ENCODE measurements at regions not wholly inside any gene's neighbourhood (a gene's known extent, or its start where the extent isn't known, plus 50 kb on each side); places are given as distances from the start of the nearest gene placed in this dataset.
"Not testable (repeated sequence)": the region's sequence is repeated elsewhere in the genome, so short reads cannot be mapped to it uniquely, and the experiment has no call there.

GRCh38 chr2:81389203-81389602 is 1084.7 kb upstream of the LRRTM1 start:
- no peak for DNase-seq (ENCODE audit: low read depth in 2 of 2)

GRCh38 chr2:81363800-81364199 is 1059.2 kb upstream of the LRRTM1 start:
- DNase-seq (ENCODE audit: low read depth in 2 of 2) = no peak

GRCh38 chr2:81362468-81362867 is 1057.9 kb upstream of the LRRTM1 start:
- DNase-seq (ENCODE audit: low read depth in 2 of 2) = not testable (repeated sequence)

DNA sequence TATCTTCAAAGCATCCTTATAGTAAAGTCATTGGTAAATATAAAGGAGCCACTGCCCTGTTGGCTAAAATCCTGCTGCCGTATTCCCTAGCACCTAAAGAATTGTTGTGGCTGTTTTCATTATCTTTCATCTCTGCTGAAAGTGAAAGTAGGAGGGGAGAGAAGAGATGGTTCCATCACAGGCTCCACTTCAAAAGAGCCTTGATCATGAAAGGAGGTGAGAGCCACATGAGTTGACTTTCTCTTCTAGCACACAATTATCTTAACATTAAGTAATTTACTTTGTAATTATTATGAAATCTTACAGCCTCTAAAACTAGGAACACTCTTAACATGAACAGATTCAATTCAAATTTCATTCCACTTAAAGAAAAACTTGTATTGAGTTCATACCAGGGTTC is 1050.9 kb upstream of the LRRTM1 start:
- DNase-seq (ENCODE audit: low read depth in 2 of 2) = no peak

- no peak for DNase-seq (ENCODE audit: low read depth in 2 of 2)
Observed at GRCh38 chr2:81334046-81334445, 1029.5 kb upstream of the LRRTM1 start.

DNA sequence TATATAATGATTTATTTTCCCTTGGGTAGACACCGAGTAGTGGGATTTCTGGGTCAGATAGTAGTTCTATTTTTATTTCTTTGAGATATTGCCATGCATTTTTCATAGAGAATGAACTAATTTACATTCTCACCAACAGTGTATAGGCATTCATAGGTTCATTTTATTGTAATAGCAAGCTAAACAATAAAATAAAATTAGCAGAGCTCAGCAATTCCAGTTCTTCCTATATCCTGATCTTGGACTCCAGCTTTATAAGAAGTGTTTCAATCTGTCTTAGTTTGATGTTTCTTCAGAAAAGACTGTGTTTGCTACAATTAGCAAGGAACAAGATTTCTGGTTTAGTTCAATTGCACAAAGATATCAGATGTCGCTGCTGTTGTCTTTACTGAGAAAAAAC is 1024.4 kb upstream of the LRRTM1 start:
- no peak for DNase-seq (ENCODE audit: low read depth in 2 of 2)

- DNase-seq (ENCODE audit: low read depth in 2 of 2) = no peak
Observed at GRCh38 chr2:81327911-81328310, 1023.4 kb upstream of the LRRTM1 start.

DNA sequence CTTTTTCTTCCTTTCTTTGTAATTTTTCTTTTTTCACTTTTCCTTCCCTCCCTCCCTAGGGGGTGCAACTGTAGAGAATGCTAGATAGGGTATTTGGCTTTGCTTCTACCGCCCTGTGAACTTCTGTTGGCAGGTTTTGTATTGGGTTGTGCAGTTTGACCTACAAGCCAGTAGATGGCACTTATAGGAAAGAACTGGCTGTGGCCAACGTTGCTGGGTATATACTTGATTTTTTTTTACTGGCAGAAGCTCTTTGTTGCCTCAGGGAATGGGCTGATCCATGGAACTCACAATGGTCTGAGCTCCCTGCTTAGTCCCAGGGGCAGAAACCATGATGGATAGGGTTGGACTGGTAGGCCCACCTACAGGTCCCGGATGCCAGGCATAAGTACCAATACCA is 1019.5 kb upstream of the LRRTM1 start:
- DNase-seq (ENCODE audit: low read depth in 2 of 2) = no peak

DNA sequence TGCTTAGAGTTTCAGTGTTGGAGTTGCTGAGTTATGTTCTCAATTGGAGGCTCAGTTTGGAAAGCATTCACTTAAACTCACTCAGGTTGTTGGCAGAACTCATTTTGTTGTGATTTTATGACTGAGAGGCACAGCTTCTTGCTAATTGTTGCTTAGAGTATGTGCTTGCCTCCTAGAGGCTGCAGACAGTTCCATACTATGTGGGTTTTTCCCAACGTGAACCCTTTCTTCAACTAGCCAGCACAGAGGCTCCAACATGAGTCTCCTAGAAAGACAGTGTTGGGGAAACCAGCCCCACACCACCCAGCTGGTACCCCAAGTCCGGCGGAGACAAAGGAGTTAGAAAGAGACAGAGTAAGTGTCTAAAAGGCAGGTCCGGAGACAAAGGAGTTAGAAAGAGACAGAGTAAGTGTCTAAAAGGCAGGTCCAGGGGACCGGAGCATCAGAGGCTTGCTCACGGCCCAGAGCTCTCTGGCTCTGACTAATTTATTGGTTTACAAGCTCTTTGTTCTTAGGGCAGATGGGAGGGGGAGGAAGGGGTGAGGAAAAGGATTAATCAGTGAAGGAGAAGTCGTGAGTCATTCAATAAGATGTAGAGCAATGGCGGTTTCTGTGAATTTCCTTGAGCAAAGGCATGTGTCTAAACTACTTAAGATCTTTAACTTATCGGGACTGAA is 999.7 kb upstream of the LRRTM1 start:
- DNase-seq (ENCODE audit: low read depth in 2 of 2) = no peak

DNA sequence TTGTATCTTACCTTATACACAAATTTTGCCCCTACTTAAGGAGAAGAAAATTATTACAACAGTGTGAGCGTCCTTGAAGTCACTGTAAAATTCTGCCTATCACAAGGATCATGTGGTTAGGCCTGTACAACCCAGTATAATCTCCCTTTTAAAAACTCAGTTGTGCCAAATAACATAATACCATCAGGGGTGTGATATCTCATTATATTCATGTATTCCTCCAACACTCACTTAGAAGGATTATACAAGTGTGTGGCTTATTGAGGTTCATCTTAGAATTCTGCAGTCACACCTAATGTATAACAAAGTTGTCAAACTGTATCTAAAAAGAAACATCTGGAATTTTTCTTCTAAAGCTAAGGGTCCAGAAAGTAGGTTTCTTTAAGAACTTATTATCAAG is 998.8 kb upstream of the LRRTM1 start:
- DNase-seq (ENCODE audit: low read depth in 2 of 2) = no peak

- no peak for DNase-seq (ENCODE audit: low read depth in 2 of 2)
Observed at GRCh38 chr2:81299841-81300240, 995.3 kb upstream of the LRRTM1 start.

DNA sequence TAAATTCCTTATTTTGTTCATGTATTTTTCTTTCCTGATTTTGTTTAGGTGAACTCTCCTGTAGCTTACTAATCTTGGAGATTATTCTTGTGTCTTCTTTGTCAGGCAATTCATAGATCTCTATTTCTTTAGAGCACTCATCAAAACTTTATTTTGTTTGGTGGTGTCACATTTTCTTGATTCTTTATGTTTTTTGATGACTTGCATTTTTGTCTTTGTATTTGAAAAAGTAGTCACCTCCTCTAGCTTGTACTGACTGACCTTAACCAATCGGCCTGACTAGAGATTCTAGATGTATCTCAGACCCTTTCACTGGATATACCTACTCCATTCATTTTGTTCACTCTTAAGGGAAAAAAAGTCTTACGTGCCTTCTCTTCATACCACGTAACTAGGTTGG is 986.3 kb upstream of the LRRTM1 start:
- no peak for DNase-seq (ENCODE audit: low read depth in 2 of 2)

- DNase-seq (ENCODE audit: low read depth in 2 of 2) = no peak
Observed at GRCh38 chr2:81283081-81283480, 978.5 kb upstream of the LRRTM1 start.

GRCh38 chr2:81282151-81282769 is 977.7 kb upstream of the LRRTM1 start:
- DNase-seq (ENCODE audit: low read depth in 2 of 2) = no peak

- no peak for DNase-seq (ENCODE audit: low read depth in 2 of 2)
Observed at GRCh38 chr2:81276595-81276994, 972.0 kb upstream of the LRRTM1 start.

DNA sequence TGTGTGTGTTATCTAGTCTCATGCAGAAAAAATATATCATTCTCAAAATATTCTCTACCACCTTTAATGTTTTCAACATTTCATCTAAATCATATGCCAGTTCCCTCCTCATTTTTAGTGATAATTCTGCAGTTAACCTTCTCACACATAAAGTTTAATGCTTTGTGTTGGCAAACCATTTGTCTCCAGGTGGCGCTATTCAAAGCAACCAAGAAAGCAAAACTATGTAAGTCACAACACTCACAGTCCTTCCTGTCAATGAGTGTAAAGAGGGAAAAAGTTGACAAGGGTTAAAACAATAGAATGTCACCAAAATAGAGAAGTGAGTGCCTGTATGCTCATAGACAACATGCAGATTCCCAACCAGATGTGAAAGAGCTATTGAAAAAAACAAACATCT is 961.6 kb upstream of the LRRTM1 start:
- DNase-seq (ENCODE audit: low read depth in 2 of 2) = no peak

- DNase-seq (ENCODE audit: low read depth in 2 of 2) = no peak
Observed at GRCh38 chr2:81263989-81264388, 959.4 kb upstream of the LRRTM1 start.

GRCh38 chr2:81260320-81260719 is 955.8 kb upstream of the LRRTM1 start:
- no peak for DNase-seq (ENCODE audit: low read depth in 2 of 2)

- DNase-seq (ENCODE audit: low read depth in 2 of 2) = no peak
Observed at GRCh38 chr2:81250270-81250669, 945.7 kb upstream of the LRRTM1 start.

GRCh38 chr2:81249152-81249551 is 944.6 kb upstream of the LRRTM1 start:
- DNase-seq (ENCODE audit: low read depth in 2 of 2) = no peak

- DNase-seq (ENCODE audit: low read depth in 2 of 2) = no peak
Observed at GRCh38 chr2:81247648-81248047, 943.1 kb upstream of the LRRTM1 start.

DNA sequence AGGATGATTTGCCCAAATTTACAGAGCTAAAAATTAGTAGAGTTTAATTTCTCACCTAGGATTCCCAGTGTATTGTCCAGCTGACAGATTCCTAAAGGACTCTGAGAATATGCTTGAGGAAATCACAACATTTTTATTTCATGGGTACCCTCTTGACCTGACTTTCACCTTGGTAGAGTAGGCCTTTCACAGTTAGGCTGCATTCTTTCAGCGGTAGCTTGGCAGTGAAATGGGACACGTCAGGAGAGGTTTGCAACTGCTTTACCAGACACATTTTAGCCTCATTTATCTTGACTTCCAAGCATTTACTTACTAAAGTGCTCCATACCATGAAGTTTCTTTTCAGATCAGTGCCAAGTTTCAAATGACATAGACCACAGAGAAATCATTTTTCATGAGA is 937.9 kb upstream of the LRRTM1 start:
- DNase-seq (ENCODE audit: low read depth in 2 of 2) = no peak

GRCh38 chr2:81238462-81238861 is 933.9 kb upstream of the LRRTM1 start:
- no peak for DNase-seq (ENCODE audit: low read depth in 2 of 2)

DNA sequence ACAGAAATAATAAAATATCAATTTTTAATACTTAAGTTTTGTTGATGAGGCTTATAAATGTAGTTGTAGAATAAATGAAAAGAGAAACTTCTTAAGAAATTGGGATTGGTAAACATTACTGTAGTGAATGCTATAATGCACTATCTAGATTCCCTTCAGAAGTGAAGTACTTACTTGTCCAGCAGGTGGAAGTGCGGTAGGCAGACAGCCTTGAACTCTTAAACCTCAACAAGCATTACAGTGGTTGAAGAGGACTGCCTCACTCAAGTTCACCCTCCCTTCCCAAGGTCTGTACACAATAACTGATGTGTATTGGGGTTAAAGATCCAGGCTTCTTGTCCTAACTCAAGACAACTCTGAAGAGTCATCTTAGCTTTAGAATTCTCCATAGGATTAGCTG is 931.0 kb upstream of the LRRTM1 start:
- DNase-seq (ENCODE audit: low read depth in 2 of 2) = no peak
